ENCODE measurements at regions not wholly inside any gene's neighbourhood (a gene's known extent, or its start where the extent isn't known, plus 50 kb on each side); places are given as distances from the start of the nearest gene placed in this dataset.

DNA sequence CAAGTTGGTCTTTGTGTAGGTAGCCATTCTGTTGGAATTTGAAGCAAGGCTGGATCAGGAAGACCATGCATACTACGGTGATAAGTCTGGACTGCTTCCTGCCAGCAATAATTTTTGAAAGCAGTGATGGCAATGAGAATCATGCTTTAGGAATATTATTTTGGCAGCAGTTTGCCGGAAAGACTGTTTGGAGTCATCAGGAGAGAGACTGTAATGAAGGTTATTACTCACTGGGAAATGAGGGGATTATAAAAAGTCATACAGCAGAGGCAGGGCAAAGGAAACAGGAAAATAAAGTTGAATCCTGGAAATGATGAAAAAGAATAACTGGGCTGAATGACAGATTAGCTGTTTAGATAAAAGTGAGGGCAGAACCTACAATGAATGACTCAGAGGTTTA is 1136.8 kb upstream of the AUTS2 start:
- H3K4me3 ChIP-seq (ENCODE audit: insufficient read depth, low read depth, low read length), result no peak overlapping the region
- TF ChIP-seq SMC3 (IDR thresholded peaks at IDR 0.05; ENCODE audit: low read depth, low read length) (no peak), MAZ (IDR thresholded peaks at IDR 0.05; ENCODE audit: borderline replicate concordance, low read depth, low read length) (no peak), RAD21 (IDR thresholded peaks at IDR 0.05; ENCODE audit: low read length) (no peak), POLR2A (IDR thresholded peaks at IDR 0.05; ENCODE audit: low read depth, low read length) (no peak), MXI1 (IDR thresholded peaks at IDR 0.05; ENCODE audit: borderline replicate concordance, low read depth, low read length) (no peak), CEBPB (IDR thresholded peaks at IDR 0.05; ENCODE audit: low read depth, low read length) (no peak), MAFK (IDR thresholded peaks at IDR 0.05; ENCODE audit: low read depth, low read length) (no peak), RFX5 (IDR thresholded peaks at IDR 0.05; ENCODE audit: low read depth, low read length) (no peak), CHD1 (IDR thresholded peaks at IDR 0.05; ENCODE audit: low read depth, low read length) (no peak), BHLHE40 (IDR thresholded peaks at IDR 0.05; ENCODE audit: low read depth, low read length) (no peak), FOS (IDR thresholded peaks at IDR 0.05; ENCODE audit: low read depth, low read length) (no peak)
- TF ChIP-seq, protein P1, sequence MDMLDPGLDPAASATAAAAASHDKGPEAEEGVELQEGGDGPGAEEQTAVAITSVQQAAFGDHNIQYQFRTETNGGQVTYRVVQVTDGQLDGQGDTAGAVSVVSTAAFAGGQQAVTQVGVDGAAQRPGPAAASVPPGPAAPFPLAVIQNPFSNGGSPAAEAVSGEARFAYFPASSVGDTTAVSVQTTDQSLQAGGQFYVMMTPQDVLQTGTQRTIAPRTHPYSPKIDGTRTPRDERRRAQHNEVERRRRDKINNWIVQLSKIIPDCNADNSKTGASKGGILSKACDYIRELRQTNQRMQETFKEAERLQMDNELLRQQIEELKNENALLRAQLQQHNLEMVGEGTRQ (IDR thresholded peaks at IDR 0.05; ENCODE audit: low read depth, low read length), result no peak
- H2BK120ac ChIP-seq (ENCODE audit: low read depth, low read length), result no peak overlapping the region
- H3K79me1 ChIP-seq (ENCODE audit: low read depth in 1 of 2, low read length in 2 of 2), result no peaks in the 10 kb centered on the region
- H4K8ac ChIP-seq (ENCODE audit: low read depth in 2 of 2, low read length in 2 of 2), result no peak overlapping the region
- dilution Hi-C loops (cut with HindIII; ENCODE audit: low sequenced_read_pairs, unreplicated experiment), result no loop called here
- no peak overlapping the region for H3K56ac ChIP-seq (ENCODE audit: extremely low read depth, insufficient read depth, low read length)
- no peak overlapping the region for H3K18ac ChIP-seq (ENCODE audit: low read depth, low read length)
- H2AFZ ChIP-seq (replicated peaks; ENCODE audit: low read length, poor library complexity), result no peak overlapping the region
- H2BK15ac ChIP-seq (ENCODE audit: low read depth, low read length), result no peak overlapping the region
- intact Hi-C loops (cut with micrococcal nuclease), result no loop called here
- H3K27ac ChIP-seq (ENCODE audit: insufficient read depth, low read length), result no peak overlapping the region
- no peak overlapping the region for H4K91ac ChIP-seq (ENCODE audit: insufficient read depth, low read depth, low read length)
- H3K36me3 ChIP-seq (ENCODE audit: control insufficient read depth, insufficient read depth, low read length), result no peaks in the 10 kb centered on the region
- no peak overlapping the region for H3K9ac ChIP-seq (ENCODE audit: low read depth, low read length)
- H3K14ac ChIP-seq (replicated peaks; ENCODE audit: low read depth, low read length), result no peak overlapping the region
- no peak overlapping the region for H2AK5ac ChIP-seq (ENCODE audit: low read depth, low read length)
- no peak overlapping the region for H2AK9ac ChIP-seq (replicated peaks; ENCODE audit: low read depth, low read length, poor library complexity)
- in situ Hi-C loops (cut with MboI; ENCODE audit: low sequenced_read_pairs), result no loop called here
- H3K23ac ChIP-seq (ENCODE audit: low read depth, low read length), result no peak overlapping the region
- no peak overlapping the region for H2BK20ac ChIP-seq (ENCODE audit: low read depth, low read length)
- no peaks in the 10 kb centered on the region for H4K20me1 ChIP-seq (ENCODE audit: insufficient read depth, low read length)
- H4K5ac ChIP-seq (ENCODE audit: low read depth, low read length), result no peak overlapping the region
- no peak for DNase-seq
- peaks cover 12% of the 10 kb centered on the region for H3K9me3 ChIP-seq (ENCODE audit: control insufficient read depth, insufficient read depth, low read length)
- BruUV-seq (replicated peaks), result no TSS peak
- POLR2A ChIA-PET (ENCODE audit: unreplicated experiment), result no interaction called here
- H3K4ac ChIP-seq (ENCODE audit: low read depth, low read length), result no peak overlapping the region
- H3K4me1 ChIP-seq (ENCODE audit: control insufficient read depth, insufficient read depth, low read length), result no peaks in the 10 kb centered on the region
- 14% methylated on average over 1 of the region's 2 CpGs; no CpG with 5 or more reads in 1 of the 2 experiments for WGBS, 2 experiments (ENCODE audit: extremely low coverage in 2 of 2, insufficient read length in 1 of 2)
- no peak overlapping the region for H3K4me2 ChIP-seq (ENCODE audit: low read depth, low read length)
- no peaks in the 10 kb centered on the region for H3K27me3 ChIP-seq (ENCODE audit: control insufficient read depth, insufficient read depth, low read length)
- H2BK5ac ChIP-seq (ENCODE audit: low read depth, low read length, poor library complexity, severe bottlenecking), result no peak overlapping the region
- no peaks in the 10 kb centered on the region for H3K9me1 ChIP-seq (ENCODE audit: insufficient read depth, low read length)
- CTCF ChIA-PET, result no interaction called here
- ATAC-seq (ENCODE audit: low read depth), result no peak

All from IMR-90 (cell line).